B cell (primary cell): ENCODE measurements at regions not wholly inside any gene's neighbourhood (a gene's known extent, or its start where the extent isn't known, plus 50 kb on each side); places are given as distances from the start of the nearest gene placed in this dataset.

ENCODE experiments used
- ATAC-seq: fragments of 200-7000 bp; cut with Tn5 transposase; one replicate; pipeline ENCODE4 v1.10.0; 2021; ENCODE audit warnings: low read depth, mild to moderate bottlenecking, moderate number of reproducible peaks, moderate library complexity
- CTCF ChIA-PET: fragments of 350-600 bp; sonication (Branson Sonifier 250); formaldehyde crosslinking; loops from one replicate; lab custom pipeline; 2021; ENCODE audit warnings: antibody characterized with exemption, inconsistent platforms; lab: Charles Lee
- POLR2A ChIA-PET: fragments of 350-600 bp; sonication (Branson Sonifier 250); formaldehyde crosslinking; loops from one replicate; lab custom pipeline; 2021; ENCODE audit warnings: antibody characterized with exemption; lab: Charles Lee
- DNase-seq: peaks from one replicate; pipeline ENCODE4 v3.0.0; 2013
- H2AFZ ChIP-seq: 2 replicates; pipeline ENCODE4 v1.6.1; 2012; ENCODE audit warnings: mild to moderate bottlenecking, low read depth, low read length; ENCODE audit not compliant: insufficient read depth, poor library complexity, severe bottlenecking
- H3K27ac ChIP-seq, 2 donors: 1 replicate in 1 of 2; 2 replicates in 1 of 2; pipeline ENCODE4 v1.5.1; 2012 to 2013; ENCODE audit warnings: low read length in 2 of 2, mild to moderate bottlenecking in 2 of 2, moderate library complexity in 1 of 2
- H3K27me3 ChIP-seq, 4 experiments: fragments of 200-600 bp in 1 of 4; sonication (generic) in 1 of 4; replicated peaks in 1 of 4; 1 replicate in 2 of 4; 2 replicates in 2 of 4; pipeline versions ENCODE4 v1.6.1 to v1.7.0; 2013 to 2016; ENCODE audit warnings: low read length in 3 of 4, mild to moderate bottlenecking in 2 of 4, mixed read lengths in 1 of 4, moderate library complexity in 1 of 4; ENCODE audit not compliant: insufficient read depth in 4 of 4, control insufficient read depth in 3 of 4; ENCODE audit errors: control extremely low read depth in 1 of 4
- H3K36me3 ChIP-seq, 2 experiments: replicated peaks in 1 of 2; 1 replicate in 1 of 2; 2 replicates in 1 of 2; pipeline versions ENCODE4 v1.6.1 to v1.7.1; 2013; ENCODE audit warnings: low read length in 1 of 2; ENCODE audit not compliant: insufficient read depth in 2 of 2, control insufficient read depth in 1 of 2; ENCODE audit errors: control extremely low read depth in 1 of 2, extremely low read depth in 1 of 2
- H3K4me1 ChIP-seq, 2 donors: fragments of 200-600 bp in 1 of 2; sonication (generic) in 1 of 2; 1 replicate in 1 of 2; 2 replicates in 1 of 2; pipeline versions ENCODE4 v1.5.1 to v1.6.1; 2013 to 2017; ENCODE audit warnings: low read length in 2 of 2; ENCODE audit not compliant: control insufficient read depth in 2 of 2, insufficient read depth in 2 of 2
- H3K4me2 ChIP-seq: replicated peaks from 2 replicates; pipeline ENCODE3; 2012; ENCODE audit warnings: mild to moderate bottlenecking, low read depth, low read length; ENCODE audit not compliant: poor library complexity, severe bottlenecking
- H3K4me3 ChIP-seq, 5 experiments: fragments of 200-600 bp in 1 of 5; sonication (generic) in 1 of 5; 1 replicate in 3 of 5; 2 replicates in 2 of 5; pipeline versions ENCODE4 v1.5.1 to v1.7.0; 2011 to 2016; ENCODE audit warnings: low read length in 4 of 5, mild to moderate bottlenecking in 4 of 5, low read depth in 2 of 5, control low read depth in 1 of 5, moderate library complexity in 1 of 5; ENCODE audit not compliant: insufficient read depth in 1 of 5; ENCODE audit errors: control extremely low read depth in 1 of 5, extremely low read depth in 1 of 5
- H3K79me2 ChIP-seq: fragments of 200-600 bp; sonication (generic); one replicate; pipeline ENCODE4 v1.6.0; 2016; ENCODE audit warnings: low read length; ENCODE audit not compliant: control insufficient read depth, insufficient read depth
- H3K9ac ChIP-seq: fragments of 200-600 bp; sonication (generic); 2 replicates; pipeline ENCODE4 v1.6.1; 2017; ENCODE audit warnings: mild to moderate bottlenecking, low read length, moderate library complexity
- H3K9me3 ChIP-seq, 3 donors: one replicate each; pipeline versions ENCODE4 v1.6.1 to v1.7.1; 2013; ENCODE audit warnings: low read length in 2 of 3; ENCODE audit not compliant: control insufficient read depth in 2 of 3, insufficient read depth in 1 of 3; ENCODE audit errors: control extremely low read depth in 1 of 3
- H4K20me1 ChIP-seq: 2 replicates; pipeline ENCODE4 v1.6.0; 2012; ENCODE audit warnings: mild to moderate bottlenecking, low read length; ENCODE audit not compliant: insufficient read depth, control insufficient read depth, poor library complexity, severe bottlenecking
- H3K27ac Mint-ChIP-seq: one replicate; pipeline ENCODE4 v1.8.0; 2021; ENCODE audit warnings: mixed read lengths
- H3K27me3 Mint-ChIP-seq: one replicate; pipeline ENCODE4 v1.8.0; 2021; ENCODE audit warnings: mixed read lengths
- H3K4me1 Mint-ChIP-seq: one replicate; pipeline ENCODE4 v1.8.0; 2021; ENCODE audit warnings: mixed read lengths
- H3K4me3 Mint-ChIP-seq: one replicate; pipeline ENCODE4 v1.8.0; 2021; ENCODE audit warnings: mixed read lengths
- H3K9me3 Mint-ChIP-seq: one replicate; pipeline ENCODE4 v1.8.0; 2022; ENCODE audit warnings: mixed read lengths; ENCODE audit not compliant: insufficient read depth
- EZH2 ChIP-seq: IDR thresholded peaks from 2 replicates; pipeline ENCODE4 v1.6.1; 2012; ENCODE audit warnings: borderline replicate concordance, low read depth, mild to moderate bottlenecking, moderate library complexity, low read length; ENCODE audit not compliant: insufficient read depth, poor library complexity, severe bottlenecking
- WGBS: methylation state at CpG from one replicate; pipeline ENCODE4 v1.1.5; 2013; ENCODE audit warnings: missing lambda C conversion rate; ENCODE audit not compliant: insufficient coverage; 5-methylcytosine and 5-hydroxymethylcytosine counted together
- intact Hi-C: fragments of 100-400 bp; cut with micrococcal nuclease; formaldehyde crosslinking; loops from one replicate; pipeline ENCODE4 v1.10.0; 2022
- TF ChIP-seq, protein P1 (sequence below): fragments of 200-600 bp; IDR thresholded peaks from one replicate; pipeline ENCODE4 v1.8.0; 2022; ENCODE audit warnings: antibody characterized with exemption, mild to moderate bottlenecking

DNA sequence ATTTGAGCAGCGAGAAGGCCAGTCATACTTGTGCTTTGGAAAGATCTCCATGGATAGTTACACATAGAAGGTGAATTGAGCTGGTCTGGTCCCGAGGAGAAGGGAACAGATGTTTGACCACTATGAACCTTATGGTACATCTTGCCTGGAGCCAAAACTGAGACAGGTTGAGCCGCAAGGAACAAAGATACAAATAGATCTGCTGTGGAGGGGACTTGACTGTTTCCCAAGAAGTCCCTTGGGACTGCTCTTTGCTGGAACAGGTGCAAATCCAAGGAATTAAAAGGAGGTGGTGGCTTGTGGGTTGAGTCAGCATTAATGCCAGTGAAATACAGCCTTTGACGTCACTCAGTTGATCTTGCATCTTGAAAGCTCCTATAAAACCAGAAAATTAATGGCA lies 68.8 kb upstream of the PRIMA1 start:
- H3K27me3 ChIP-seq = no peaks in the 10 kb centered on the region
- DNase-seq (no peak), ATAC-seq (no peak)
- CTCF ChIA-PET = no interaction called here
- no peaks in the 10 kb centered on the region for H3K4me1 ChIP-seq
- H3K4me2 ChIP-seq = no peak overlapping the region
- 66% methylated on average over 4 of the region's 4 CpGs for WGBS
- no peak overlapping the region for H3K9ac ChIP-seq
- Mint-ChIP-seq H3K27ac (no peak overlapping the region), H3K4me1 (no peaks in the 10 kb centered on the region), H3K4me3 (no peak overlapping the region), H3K9me3 (no peaks in the 10 kb centered on the region), H3K27me3 (peaks cover 22% of the 10 kb centered on the region)
- no peak overlapping the region for H2AFZ ChIP-seq
- H3K27ac ChIP-seq = no peak overlapping the region
- no peaks in the 10 kb centered on the region for H3K79me2 ChIP-seq
- no peak overlapping the region for H3K4me3 ChIP-seq
- no peaks in the 10 kb centered on the region for H4K20me1 ChIP-seq
- intact Hi-C loops = no loop called here
- TF ChIP-seq, protein P1, sequence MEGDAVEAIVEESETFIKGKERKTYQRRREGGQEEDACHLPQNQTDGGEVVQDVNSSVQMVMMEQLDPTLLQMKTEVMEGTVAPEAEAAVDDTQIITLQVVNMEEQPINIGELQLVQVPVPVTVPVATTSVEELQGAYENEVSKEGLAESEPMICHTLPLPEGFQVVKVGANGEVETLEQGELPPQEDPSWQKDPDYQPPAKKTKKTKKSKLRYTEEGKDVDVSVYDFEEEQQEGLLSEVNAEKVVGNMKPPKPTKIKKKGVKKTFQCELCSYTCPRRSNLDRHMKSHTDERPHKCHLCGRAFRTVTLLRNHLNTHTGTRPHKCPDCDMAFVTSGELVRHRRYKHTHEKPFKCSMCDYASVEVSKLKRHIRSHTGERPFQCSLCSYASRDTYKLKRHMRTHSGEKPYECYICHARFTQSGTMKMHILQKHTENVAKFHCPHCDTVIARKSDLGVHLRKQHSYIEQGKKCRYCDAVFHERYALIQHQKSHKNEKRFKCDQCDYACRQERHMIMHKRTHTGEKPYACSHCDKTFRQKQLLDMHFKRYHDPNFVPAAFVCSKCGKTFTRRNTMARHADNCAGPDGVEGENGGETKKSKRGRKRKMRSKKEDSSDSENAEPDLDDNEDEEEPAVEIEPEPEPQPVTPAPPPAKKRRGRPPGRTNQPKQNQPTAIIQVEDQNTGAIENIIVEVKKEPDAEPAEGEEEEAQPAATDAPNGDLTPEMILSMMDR = no peak
- no peak for TF ChIP-seq EZH2
- peaks cover 0 to 4% (median 0%) of the 10 kb centered on the region in 3 donors for H3K9me3 ChIP-seq
- H3K36me3 ChIP-seq = no peaks in the 10 kb centered on the region
- POLR2A ChIA-PET = no interaction called here

DNA sequence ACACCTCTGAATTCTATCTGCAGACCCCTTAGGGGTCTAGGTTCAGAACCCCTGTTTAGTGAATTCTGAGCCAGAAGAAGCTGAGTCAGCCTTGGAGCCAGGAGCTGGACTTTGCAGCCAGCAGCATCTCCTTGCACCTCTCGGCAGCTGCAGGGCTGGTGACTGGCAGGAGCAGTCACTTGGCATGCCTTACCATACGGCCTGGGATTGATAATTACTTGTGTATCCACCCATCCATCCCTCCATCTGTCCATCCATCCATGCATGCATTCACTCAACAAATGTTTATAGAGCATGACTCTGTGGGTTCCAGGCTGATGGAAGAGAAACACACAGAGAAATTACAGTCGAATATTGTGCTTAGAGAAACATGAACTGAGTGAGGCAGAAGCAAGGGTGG lies 67.5 kb upstream of the PRIMA1 start:
- ChIA-PET CTCF (no interaction called here), POLR2A (no interaction called here)

More for the DNA sequence above, 67.5 kb upstream of the PRIMA1 start:
- H3K27ac ChIP-seq = no peak overlapping the region
- H3K4me3 Mint-ChIP-seq = no peak overlapping the region
- ATAC-seq (no peak), DNase-seq (no peak)
- no peaks in the 10 kb centered on the region for H4K20me1 ChIP-seq
- peaks cover 0 to 2% (median 0%) of the 10 kb centered on the region in 4 experiments for H3K27me3 ChIP-seq
- H3K9me3 ChIP-seq = peaks cover 0 to 4% (median 0%) of the 10 kb centered on the region in 3 donors
- H3K4me2 ChIP-seq = no peak overlapping the region
- intact Hi-C loops = no loop called here
- H3K27ac Mint-ChIP-seq = no peak overlapping the region
- H3K9ac ChIP-seq = no peak overlapping the region
- no peaks in the 10 kb centered on the region for H3K4me1 ChIP-seq
- no peak overlapping the region for H2AFZ ChIP-seq
- no peaks in the 10 kb centered on the region for H3K79me2 ChIP-seq
- no peak overlapping the region for H3K4me3 ChIP-seq
- H3K27me3 Mint-ChIP-seq = peaks cover 32% of the 10 kb centered on the region
- WGBS = 69% methylated on average over 2 of the region's 3 CpGs
- no peaks in the 10 kb centered on the region for H3K9me3 Mint-ChIP-seq
- TF ChIP-seq, protein P1 = no peak
- TF ChIP-seq EZH2 = no peak
- H3K36me3 ChIP-seq = no peaks in the 10 kb centered on the region
- H3K4me1 Mint-ChIP-seq = no peaks in the 10 kb centered on the region
